ENCODE measurements at regions not wholly inside any gene's neighbourhood (a gene's known extent, or its start where the extent isn't known, plus 50 kb on each side); places are given as distances from the start of the nearest gene placed in this dataset.

GRCh38 chr15:47607695-47608094 lies 109.6 kb upstream of the SEMA6D start:
- TF ChIP-seq CTCF (IDR thresholded peaks at IDR 0.05) (no peak), POLR2A (IDR thresholded peaks at IDR 0.05) (no peak)

Measured in uterus (tissue), 2 donors.